ENCODE measurements at regions not wholly inside any gene's neighbourhood (a gene's known extent, or its start where the extent isn't known, plus 50 kb on each side); places are given as distances from the start of the nearest gene placed in this dataset.

DNA sequence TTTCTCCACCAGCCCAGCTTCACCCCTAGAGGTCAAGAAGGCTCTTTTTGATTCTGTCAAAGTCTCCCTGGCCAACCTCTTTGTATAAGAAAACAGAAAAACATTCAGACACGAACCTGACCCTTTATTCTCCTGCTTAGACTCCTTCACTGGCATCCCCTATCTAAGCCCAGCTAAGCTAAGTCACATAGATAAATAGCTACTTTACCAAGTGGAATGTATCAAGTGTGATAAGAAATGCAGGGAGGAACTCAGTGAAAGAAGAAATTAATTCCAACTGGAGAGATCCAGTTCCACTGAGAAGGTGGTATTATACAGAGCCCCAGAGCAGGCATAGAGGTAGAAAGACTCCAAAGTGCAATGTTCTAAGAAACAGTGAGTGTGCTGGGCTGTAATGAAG, 489.5 kb downstream of the TNS1 start:
- TF ChIP-seq, protein P1, sequence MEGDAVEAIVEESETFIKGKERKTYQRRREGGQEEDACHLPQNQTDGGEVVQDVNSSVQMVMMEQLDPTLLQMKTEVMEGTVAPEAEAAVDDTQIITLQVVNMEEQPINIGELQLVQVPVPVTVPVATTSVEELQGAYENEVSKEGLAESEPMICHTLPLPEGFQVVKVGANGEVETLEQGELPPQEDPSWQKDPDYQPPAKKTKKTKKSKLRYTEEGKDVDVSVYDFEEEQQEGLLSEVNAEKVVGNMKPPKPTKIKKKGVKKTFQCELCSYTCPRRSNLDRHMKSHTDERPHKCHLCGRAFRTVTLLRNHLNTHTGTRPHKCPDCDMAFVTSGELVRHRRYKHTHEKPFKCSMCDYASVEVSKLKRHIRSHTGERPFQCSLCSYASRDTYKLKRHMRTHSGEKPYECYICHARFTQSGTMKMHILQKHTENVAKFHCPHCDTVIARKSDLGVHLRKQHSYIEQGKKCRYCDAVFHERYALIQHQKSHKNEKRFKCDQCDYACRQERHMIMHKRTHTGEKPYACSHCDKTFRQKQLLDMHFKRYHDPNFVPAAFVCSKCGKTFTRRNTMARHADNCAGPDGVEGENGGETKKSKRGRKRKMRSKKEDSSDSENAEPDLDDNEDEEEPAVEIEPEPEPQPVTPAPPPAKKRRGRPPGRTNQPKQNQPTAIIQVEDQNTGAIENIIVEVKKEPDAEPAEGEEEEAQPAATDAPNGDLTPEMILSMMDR (IDR thresholded peaks at IDR 0.05): no peak
- TF ChIP-seq POLR2A (IDR thresholded peaks at IDR 0.05): no peak
